Common myeloid progenitor, CD34-positive (primary cell): ENCODE measurements at regions not wholly inside any gene's neighbourhood (a gene's known extent, or its start where the extent isn't known, plus 50 kb on each side); places are given as distances from the start of the nearest gene placed in this dataset.

ENCODE experiments used
- CTCF ChIA-PET: fragments of 350-600 bp; sonication (Branson Sonifier 250); formaldehyde crosslinking; loops from one replicate; lab custom pipeline; 2021; ENCODE audit warnings: antibody characterized with exemption; lab: Charles Lee
- POLR2A ChIA-PET: fragments of 350-600 bp; sonication (Branson Sonifier 250); formaldehyde crosslinking; loops from one replicate; lab custom pipeline; 2021; ENCODE audit warnings: antibody characterized with exemption; lab: Charles Lee
- DNase-seq, 3 donors: peaks; one replicate each; pipeline versions ENCODE4 v3.0.0 to v3.0.0-alpha.2; 2013
- H3K27ac ChIP-seq, 2 experiments: 1 replicate in 1 of 2; 2 replicates in 1 of 2; pipeline ENCODE4 v1.7.0; 2013; ENCODE audit warnings: inconsistent platforms in 2 of 2, low read length in 2 of 2, mild to moderate bottlenecking in 2 of 2, low read depth in 1 of 2, moderate library complexity in 1 of 2; ENCODE audit not compliant: severe bottlenecking in 2 of 2, insufficient read depth in 1 of 2, poor library complexity in 1 of 2
- H3K27me3 ChIP-seq, 5 experiments: replicated peaks in 2 of 5; 1 replicate in 3 of 5; 2 replicates in 2 of 5; pipeline versions ENCODE4 v1.6.1 to v1.7.0; 2013; ENCODE audit warnings: low read length in 4 of 5, mild to moderate bottlenecking in 2 of 5, moderate library complexity in 2 of 5, inconsistent platforms in 1 of 5; ENCODE audit not compliant: insufficient read depth in 5 of 5, control insufficient read depth in 4 of 5
- H3K36me3 ChIP-seq, 4 experiments: 1 replicate in 2 of 4; 2 replicates in 2 of 4; pipeline versions ENCODE4 v1.6.1 to v1.7.0; 2013; ENCODE audit warnings: low read length in 3 of 4, control low read depth in 1 of 4, mild to moderate bottlenecking in 1 of 4; ENCODE audit not compliant: control insufficient read depth in 4 of 4, insufficient read depth in 4 of 4
- H3K4me1 ChIP-seq, 4 experiments: 1 replicate in 3 of 4; 2 replicates in 1 of 4; pipeline versions ENCODE4 v1.6.1 to v1.7.1; 2013; ENCODE audit warnings: low read length in 3 of 4, mild to moderate bottlenecking in 3 of 4, control low read depth in 1 of 4, inconsistent platforms in 1 of 4, moderate library complexity in 1 of 4; ENCODE audit not compliant: control insufficient read depth in 4 of 4, insufficient read depth in 4 of 4; ENCODE audit errors: control extremely low read depth in 1 of 4
- H3K4me3 ChIP-seq, 7 experiments: 1 replicate in 4 of 7; 2 replicates in 3 of 7; pipeline versions ENCODE4 v1.5.1 to v1.7.0; 2013; ENCODE audit warnings: mild to moderate bottlenecking in 7 of 7, low read length in 6 of 7, moderate library complexity in 6 of 7, inconsistent platforms in 2 of 7, low read depth in 2 of 7, control low read depth in 1 of 7; ENCODE audit not compliant: insufficient read depth in 4 of 7, control insufficient read depth in 1 of 7; ENCODE audit errors: extremely low read depth in 1 of 7
- H3K9me3 ChIP-seq, 5 experiments: 1 replicate in 4 of 5; 2 replicates in 1 of 5; pipeline versions ENCODE4 v1.6.1 to v1.7.1; 2013; ENCODE audit warnings: low read length in 4 of 5, mild to moderate bottlenecking in 2 of 5, inconsistent platforms in 1 of 5, low read depth in 1 of 5, moderate library complexity in 1 of 5; ENCODE audit not compliant: control insufficient read depth in 4 of 5, insufficient read depth in 2 of 5; ENCODE audit errors: control extremely low read depth in 1 of 5
- WGBS: methylation state at CpG from one replicate; pipeline ENCODE4 v1.1.5; 2013; ENCODE audit not compliant: insufficient coverage; 5-methylcytosine and 5-hydroxymethylcytosine counted together

DNA sequence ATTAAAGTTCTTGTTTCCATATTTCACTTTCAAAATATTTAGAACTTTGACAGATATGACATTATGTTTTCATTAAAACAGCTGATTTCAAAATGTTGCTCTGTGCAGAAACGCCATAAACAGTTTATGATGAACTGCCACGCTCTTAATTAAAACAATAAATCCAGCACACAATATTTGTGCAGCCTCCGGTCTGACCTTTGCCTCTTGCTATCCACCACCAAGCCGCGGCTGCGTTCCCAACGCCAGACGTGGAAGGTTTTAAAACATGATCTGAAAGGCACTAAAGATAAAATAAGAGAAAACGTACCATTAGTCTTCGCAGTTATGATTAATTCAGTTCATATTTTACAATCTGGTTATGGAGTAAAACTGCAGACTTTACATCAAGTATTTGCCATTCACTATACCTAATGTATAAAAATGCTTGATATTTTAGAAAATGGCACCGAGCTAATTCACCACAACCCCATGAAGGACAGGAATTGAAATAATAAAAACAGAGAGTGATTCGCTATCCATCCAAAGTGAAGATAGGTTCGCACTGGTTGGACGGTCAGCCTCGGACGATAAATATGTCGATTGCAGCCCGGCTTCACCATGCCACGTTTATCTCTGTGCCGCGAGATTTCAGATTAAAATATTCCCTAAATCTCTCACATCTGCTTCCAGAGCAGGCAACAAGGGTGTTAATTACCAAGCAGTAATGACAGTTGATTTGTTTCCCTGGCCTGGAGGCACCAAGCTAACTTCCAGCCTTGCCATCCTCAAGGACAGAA lies 103.3 kb upstream of the ZNF507 start:
- no peak overlapping the region for H3K27ac ChIP-seq
- ChIA-PET CTCF (no interaction called here), POLR2A (no interaction called here)
- H3K4me3 ChIP-seq: no peak overlapping the region
- H3K36me3 ChIP-seq: no peaks in the 10 kb centered on the region
- WGBS: 97% methylated on average over 15 of the region's 21 CpGs
- peaks cover 0 to 3% (median 0%) of the 10 kb centered on the region in 5 experiments for H3K27me3 ChIP-seq
- H3K9me3 ChIP-seq: peaks cover 0 to 2% (median 0%) of the 10 kb centered on the region in 5 experiments
- no peaks in the 10 kb centered on the region for H3K4me1 ChIP-seq
- no peak for DNase-seq

DNA sequence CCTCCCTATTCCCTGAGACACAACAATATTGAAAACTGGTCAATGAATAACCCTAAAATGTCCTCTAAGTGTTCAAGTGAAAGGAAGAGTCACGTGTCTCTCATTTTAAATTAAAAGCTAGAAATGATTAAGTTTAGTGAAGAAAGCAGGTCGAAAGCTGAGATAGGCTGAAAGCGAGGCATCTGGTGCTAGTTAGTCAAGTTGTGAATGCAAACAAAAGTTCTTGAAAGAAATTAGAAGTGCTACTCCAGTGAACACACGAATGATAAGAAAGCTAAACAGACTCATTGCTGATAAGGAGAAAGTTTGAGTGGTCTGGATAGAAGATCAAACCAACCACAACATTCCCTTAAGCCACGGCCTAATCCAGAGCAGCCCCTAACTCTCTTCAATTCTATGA lies 99.4 kb upstream of the ZNF507 start:
- Histone ChIP-seq H3K27ac (no peak overlapping the region), H3K36me3 (no peaks in the 10 kb centered on the region), H3K4me3 (no peak overlapping the region), H3K4me1 (no peaks in the 10 kb centered on the region), H3K27me3 (peaks cover 0 to 3% (median 0%) of the 10 kb centered on the region in 5 experiments), H3K9me3 (peaks cover 0 to 2% (median 0%) of the 10 kb centered on the region in 5 experiments)
- DNase-seq: no peak
- CTCF ChIA-PET: no interaction called here
- POLR2A ChIA-PET: no interaction called here
- 73% methylated on average over 4 of the region's 5 CpGs for WGBS

- ChIA-PET POLR2A (no interaction called here), CTCF (no interaction called here)
- Histone ChIP-seq H3K4me3 (no peak overlapping the region), H3K9me3 (peaks cover 0 to 2% (median 0%) of the 10 kb centered on the region in 5 experiments), H3K27ac (no peak overlapping the region), H3K36me3 (no peaks in the 10 kb centered on the region), H3K4me1 (peaks cover 0 to 4% (median 0%) of the 10 kb centered on the region in 4 experiments), H3K27me3 (peaks cover 0 to 3% (median 0%) of the 10 kb centered on the region in 5 experiments)
- DNase-seq: no peak
- 97% methylated on average over 14 of the region's 18 CpGs for WGBS
Measured at GRCh38 chr19:32251634-32252332, 93.6 kb upstream of the ZNF507 start.

DNA sequence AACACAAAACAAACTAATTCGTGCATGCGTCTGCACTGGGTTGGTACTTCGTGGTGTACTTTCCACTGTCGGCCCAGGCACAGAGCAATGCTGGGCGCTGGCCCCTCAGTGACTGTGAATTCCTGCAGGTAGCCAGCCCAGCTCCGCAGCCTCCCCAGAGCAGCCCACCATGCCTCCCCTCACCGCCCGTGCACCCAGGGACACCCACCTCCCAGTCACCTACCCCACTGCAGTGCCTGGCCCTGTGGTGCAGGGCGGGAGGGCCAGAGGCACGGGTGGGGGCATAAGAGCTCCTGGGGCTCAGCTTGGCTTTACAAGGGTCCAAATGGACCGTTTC lies 93.1 kb upstream of the ZNF507 start:
- 96% methylated on average over 7 of the region's 11 CpGs for WGBS
- H3K36me3 ChIP-seq: no peaks in the 10 kb centered on the region
- ChIA-PET CTCF (no interaction called here), POLR2A (no interaction called here)
- peaks cover 0 to 4% (median 0%) of the 10 kb centered on the region in 5 experiments for H3K27me3 ChIP-seq
- no peaks in the 10 kb centered on the region for H3K9me3 ChIP-seq
- DNase-seq: no peak
- no peak overlapping the region for H3K27ac ChIP-seq
- no peak overlapping the region for H3K4me3 ChIP-seq
- peaks cover 0 to 4% (median 0%) of the 10 kb centered on the region in 4 experiments for H3K4me1 ChIP-seq

GRCh38 chr19:32253683-32254508 lies 91.5 kb upstream of the ZNF507 start:
- peaks cover 0 to 4% (median 0%) of the 10 kb centered on the region in 5 experiments for H3K27me3 ChIP-seq
- DNase-seq: no peak
- no peak overlapping the region for H3K27ac ChIP-seq
- no peaks in the 10 kb centered on the region for H3K36me3 ChIP-seq
- peaks cover 0 to 4% (median 0%) of the 10 kb centered on the region in 4 experiments for H3K4me1 ChIP-seq
- no peaks in the 10 kb centered on the region for H3K9me3 ChIP-seq
- H3K4me3 ChIP-seq: no peak overlapping the region
- 96% methylated on average over 29 of the region's 30 CpGs for WGBS
- CTCF ChIA-PET: interaction anchor here (1.0 kb wide), 1 partner anchor 38 kb away, joined by 3 read pairs; no protein-coding TSS in a partner anchor
- POLR2A ChIA-PET: no interaction called here

DNA sequence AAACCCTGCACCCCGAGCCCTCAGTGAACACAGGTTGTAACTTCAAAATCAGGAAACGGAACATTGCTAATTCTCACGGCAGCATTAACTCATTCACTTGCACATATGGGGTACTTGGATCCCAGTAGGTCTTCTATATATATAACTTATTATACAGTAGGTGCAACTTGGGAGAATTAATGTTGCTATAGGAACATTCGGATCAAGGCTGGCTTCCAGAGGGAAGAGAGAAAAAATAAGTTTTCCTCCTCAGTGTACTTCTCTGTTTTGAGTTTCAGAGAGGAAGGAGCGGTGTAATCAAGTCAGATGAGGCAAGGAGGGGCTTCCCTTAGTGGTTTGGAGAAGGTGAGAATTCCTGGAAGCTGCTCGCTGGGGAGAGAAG lies 90.9 kb upstream of the ZNF507 start:
- Histone ChIP-seq H3K4me3 (no peak overlapping the region), H3K4me1 (peaks cover 0 to 4% (median 0%) of the 10 kb centered on the region in 4 experiments), H3K27ac (no peak overlapping the region), H3K27me3 (peaks cover 0 to 4% (median 0%) of the 10 kb centered on the region in 5 experiments), H3K36me3 (no peaks in the 10 kb centered on the region), H3K9me3 (no peaks in the 10 kb centered on the region)
- no peak for DNase-seq
- WGBS: 22% methylated on average over 3 of the region's 6 CpGs
- ChIA-PET POLR2A (no interaction called here), CTCF (no interaction called here)
